Adrenal gland (tissue), 9 donors: ENCODE measurements at regions not wholly inside any gene's neighbourhood (a gene's known extent, or its start where the extent isn't known, plus 50 kb on each side); places are given as distances from the start of the nearest gene placed in this dataset.
"Not testable (repeated sequence)": the region's sequence is repeated elsewhere in the genome, so short reads cannot be mapped to it uniquely, and the experiment has no call there.

ENCODE experiments used
- DNase-seq, 7 donors: peaks; one replicate each; pipeline ENCODE4 v3.0.0-alpha.2; 2019 to 2020
- H3K27ac ChIP-seq, 5 donors: fragments of 200-600 bp; sonication (generic) in 4 of 5; 1 replicate in 3 of 5; 2 replicates in 2 of 5; pipeline versions ENCODE4 v1.5.1 to v1.8.0; 2016 to 2020; ENCODE audit warnings: mild to moderate bottlenecking in 1 of 5
- H3K27me3 ChIP-seq: fragments of 200-600 bp; 2 replicates; pipeline ENCODE4 v1.8.0; 2021
- H3K36me3 ChIP-seq, 2 donors: fragments of 200-600 bp; replicated peaks in 1 of 2; 1 replicate in 1 of 2; 2 replicates in 1 of 2; pipeline versions ENCODE4 v1.5.1 to v1.8.0; 2018 to 2022
- H3K4me1 ChIP-seq, 2 donors: fragments of 200-600 bp; replicated peaks in 1 of 2; 1 replicate in 1 of 2; 2 replicates in 1 of 2; pipeline versions ENCODE4 v1.5.1 to v1.8.0; 2018 to 2021
- H3K4me3 ChIP-seq, 4 donors: fragments of 200-600 bp; sonication (generic) in 3 of 4; one replicate each; pipeline ENCODE4 v1.5.1; 2016 to 2018
- H3K9me3 ChIP-seq, 3 donors: fragments of 200-600 bp; sonication (generic) in 1 of 3; replicated peaks in 1 of 3; 1 replicate in 2 of 3; 2 replicates in 1 of 3; pipeline versions ENCODE4 v1.5.1 to v1.8.0; 2016 to 2021
- CTCF ChIP-seq, 6 experiments: fragments of 450-650 bp in 4 of 6; fragments of 200-600 bp in 2 of 6; sonication (generic) in 1 of 6; IDR thresholded peaks; 1 replicate in 5 of 6; 2 replicates in 1 of 6; pipeline versions ENCODE4 v1.5.1 to v1.8.0; 2016 to 2021; ENCODE audit warnings: antibody characterized with exemption in 6 of 6, mild to moderate bottlenecking in 2 of 6, moderate library complexity in 1 of 6
- POLR2A ChIP-seq, 2 donors: fragments of 450-650 bp; IDR thresholded peaks; one replicate each; pipeline ENCODE4 v1.6.1; 2017; ENCODE audit warnings: antibody characterized with exemption in 2 of 2, mild to moderate bottlenecking in 2 of 2, moderate library complexity in 1 of 2
- WGBS, 4 donors: extraction: QIAGEN DNeasy Blood & Tissue Kit in 2 of 4; methylation state at CpG; one replicate each; pipeline versions ENCODE4 v1.1.5 to v1.1.7; 2013 to 2017; 5-methylcytosine and 5-hydroxymethylcytosine counted together
- intact Hi-C, 2 donors: fragments of 100-400 bp; cut with DNase I; formaldehyde crosslinking; loops; one replicate each; pipeline versions ENCODE4 v1.14.1 to v1.15.0; 2022 to 2023
- donor health status: healthy with polysubstance abuse.
- donor health status: Bipolar disorder and iron deficiency.
- donor health status: DM: yes; HTN: yes; CAD: no.
- donor health status: DM: no; HTN: no; CAD: no.
- donor health status: DM: no; HTN: no; CAD: no.

- H3K9me3 ChIP-seq: no peaks in the 10 kb centered on the region
- no peak overlapping the region for H3K4me3 ChIP-seq
- intact Hi-C loops: no loop called here
- H3K36me3 ChIP-seq: no peaks in the 10 kb centered on the region
- no peaks in the 10 kb centered on the region for H3K27me3 ChIP-seq
- no peak for TF ChIP-seq POLR2A (IDR thresholded peaks at IDR 0.05)
- TF ChIP-seq CTCF (IDR thresholded peaks at IDR 0.05): no peak
- WGBS, 4 donors: 89 to 95% (median 93%) methylated on average over 1 of the region's 1 CpG
- no peak overlapping the region for H3K27ac ChIP-seq
- no peak for DNase-seq
- no peaks in the 10 kb centered on the region for H3K4me1 ChIP-seq
Measured at GRCh38 chr5:74526111-74526510, 114.4 kb downstream of the ENC1 start.

GRCh38 chr5:74524767-74525166 is 115.8 kb downstream of the ENC1 start:
- DNase-seq, H3K4me1 ChIP-seq, H3K9me3 ChIP-seq, H3K27me3 ChIP-seq, H3K27ac ChIP-seq, H3K36me3 ChIP-seq, intact Hi-C loops, H3K4me3 ChIP-seq: not testable (repeated sequence)
- 84 to 93% (median 89%) methylated on average over 3 of the region's 3 CpGs for WGBS, 4 donors

GRCh38 chr5:74523698-74524097 is 116.8 kb downstream of the ENC1 start:
- H3K27ac ChIP-seq, DNase-seq, intact Hi-C loops, H3K9me3 ChIP-seq, H3K4me1 ChIP-seq, H3K36me3 ChIP-seq, H3K4me3 ChIP-seq, H3K27me3 ChIP-seq: not testable (repeated sequence)
- WGBS, 4 donors: 83 to 90% (median 86%) methylated on average over 1 to 4 of the region's 4 CpGs

GRCh38 chr5:74522838-74523237 is 117.7 kb downstream of the ENC1 start:
- H3K36me3 ChIP-seq, H3K9me3 ChIP-seq, DNase-seq, intact Hi-C loops, H3K4me1 ChIP-seq, H3K27me3 ChIP-seq, H3K27ac ChIP-seq, H3K4me3 ChIP-seq: not testable (repeated sequence)
- 76 to 97% (median 94%) methylated on average over 2 of the region's 2 CpGs for WGBS, 4 donors

- no peaks in the 10 kb centered on the region for H3K27me3 ChIP-seq
- intact Hi-C loops: no loop called here
- DNase-seq: no peak
- TF ChIP-seq CTCF (IDR thresholded peaks at IDR 0.05) (no peak), POLR2A (IDR thresholded peaks at IDR 0.05) (no peak)
- no peaks in the 10 kb centered on the region for H3K4me1 ChIP-seq
- H3K9me3 ChIP-seq: no peaks in the 10 kb centered on the region
- 65 to 91% (median 76%) methylated on average over 3 of the region's 3 CpGs for WGBS, 4 donors
- H3K4me3 ChIP-seq: no peak overlapping the region
- no peak overlapping the region for H3K27ac ChIP-seq
- no peaks in the 10 kb centered on the region for H3K36me3 ChIP-seq
Measured at GRCh38 chr5:74521401-74521800, 119.1 kb downstream of the ENC1 start.

GRCh38 chr5:74519679-74520078 is 120.8 kb downstream of the ENC1 start:
- intact Hi-C loops: no loop called here
- DNase-seq: no peak
- 90 to 95% (median 93%) methylated on average over 4 of the region's 4 CpGs for WGBS, 4 donors
- Histone ChIP-seq H3K9me3 (no peaks in the 10 kb centered on the region), H3K4me3 (no peak overlapping the region), H3K36me3 (no peaks in the 10 kb centered on the region), H3K4me1 (no peaks in the 10 kb centered on the region), H3K27ac (no peak overlapping the region), H3K27me3 (no peaks in the 10 kb centered on the region)
- TF ChIP-seq CTCF (IDR thresholded peaks at IDR 0.05) (no peak), POLR2A (IDR thresholded peaks at IDR 0.05) (no peak)
